A549 (cell line): ENCODE measurements at regions not wholly inside any gene's neighbourhood (a gene's known extent, or its start where the extent isn't known, plus 50 kb on each side); places are given as distances from the start of the nearest gene placed in this dataset.

Experiments
- ATAC-seq, 2 experiments: fragments of 200-7000 bp in 1 of 2; fragments of >200 bp in 1 of 2; cut with Nextera tagmentation in 1 of 2; cut with Tn5 transposase in 1 of 2; 3 replicates each; pipeline versions ENCODE4 v1.8.0 to v1.9.1; 2018 to 2020; ENCODE audit warnings: mild to moderate bottlenecking in 1 of 2, moderate library complexity in 1 of 2
- CTCF ChIA-PET: fragments of 300-600 bp; sonication (Branson Sonifier 250); formaldehyde crosslinking; extraction: SDS; loops from one replicate; lab custom pipeline; 2021; ENCODE audit warnings: antibody characterized with exemption, inconsistent platforms; lab: Yijun Ruan, JAX
- POLR2A ChIA-PET: fragments of 350-600 bp; formaldehyde crosslinking; extraction: SDS; loops from one replicate; lab custom pipeline; 2021; ENCODE audit warnings: antibody characterized with exemption, inconsistent platforms; lab: Yijun Ruan, JAX
- DNase-seq, 2 experiments: peaks; one replicate each; pipeline versions ENCODE4 v3.0.0 to v3.0.0-alpha.2; 2011 to 2016; ENCODE audit warnings: low read depth in 1 of 2, low spot score in 1 of 2
- FAIRE-seq: peaks from 2 replicates; lab custom pipeline; 2011; peaks lifted over from hg19 to GRCh38; lab: Jason Lieb, UNC
- H3K27ac ChIP-seq, 2 experiments: fragments of >200 bp; sonication (Bioruptor Twin); formaldehyde crosslinking; 3 replicates each; pipeline ENCODE4 v1.5.1; 2016 to 2017
- H3K4me1 ChIP-seq: fragments of >200 bp; sonication (Bioruptor Twin); formaldehyde crosslinking; 3 replicates; pipeline ENCODE4 v1.6.1; 2016
- H3K4me2 ChIP-seq: fragments of >200 bp; sonication (Bioruptor Twin); formaldehyde crosslinking; 3 replicates; pipeline ENCODE4 v1.6.1; 2016
- H3K4me3 ChIP-seq: fragments of >200 bp; sonication (Bioruptor Twin); formaldehyde crosslinking; 3 replicates; pipeline ENCODE4 v1.5.1; 2016
- H3K9me3 ChIP-seq: fragments of >200 bp; sonication (Bioruptor Twin); formaldehyde crosslinking; 3 replicates; pipeline ENCODE4 v1.6.1; 2016
- ATOH8 ChIP-seq: fragments of 250-450 bp; sonication (Bioruptor Pico); IDR thresholded peaks from 2 replicates; pipeline ENCODE4 v1.5.0; 2020; ENCODE audit warnings: low read depth, mild to moderate bottlenecking, moderate library complexity
- CBX2 ChIP-seq: fragments of 200-600 bp; sonication (generic); IDR thresholded peaks from 2 replicates; pipeline ENCODE4 v1.6.1; 2016; ENCODE audit warnings: low read depth, mild to moderate bottlenecking, borderline replicate concordance
- CEBPB ChIP-seq, 2 experiments: fragments of >200 bp in 1 of 2; sonication (Bioruptor Twin) in 1 of 2; formaldehyde crosslinking in 1 of 2; IDR thresholded peaks; 2 replicates each; pipeline ENCODE4 v1.6.1; 2012 to 2016
- CHD2 ChIP-seq: fragments of 150-350 bp; IDR thresholded peaks from 2 replicates; pipeline ENCODE4 v1.6.1; 2014; ENCODE audit warnings: low read length; ENCODE audit not compliant: partially characterized antibody
- CTCF ChIP-seq: fragments of >200 bp; sonication (Bioruptor Twin); formaldehyde crosslinking; IDR thresholded peaks from 3 replicates; pipeline ENCODE4 v1.5.1; 2016
- E2F6 ChIP-seq: IDR thresholded peaks from 2 replicates; pipeline ENCODE4 v1.6.1; 2012; ENCODE audit warnings: low read depth, borderline replicate concordance
- EHMT2 ChIP-seq: fragments of 200-600 bp; sonication (generic); IDR thresholded peaks from 2 replicates; pipeline ENCODE4 v1.6.1; 2016; ENCODE audit warnings: antibody characterized with exemption, low read depth, mild to moderate bottlenecking, moderate library complexity
- ELK1 ChIP-seq: fragments of 150-350 bp; IDR thresholded peaks from 2 replicates; pipeline ENCODE4 v1.6.1; 2014; ENCODE audit warnings: low read depth, mild to moderate bottlenecking, low read length
- EP300 ChIP-seq, 2 experiments: fragments of >200 bp; sonication (Bioruptor Twin); formaldehyde crosslinking; IDR thresholded peaks; 2 replicates in 1 of 2; 3 replicates in 1 of 2; pipeline ENCODE4 v1.6.1; 2016 to 2017
- FOSB ChIP-seq: fragments of 250-450 bp; sonication (Bioruptor Pico); IDR thresholded peaks from 2 replicates; pipeline ENCODE4 v1.5.0; 2020; ENCODE audit warnings: mild to moderate bottlenecking, moderate library complexity
- GATA3 ChIP-seq: IDR thresholded peaks from 2 replicates; pipeline ENCODE4 v1.6.1; 2012; ENCODE audit warnings: borderline replicate concordance
- HDAC2 ChIP-seq: fragments of 200-600 bp; sonication (generic); IDR thresholded peaks from 2 replicates; pipeline ENCODE4 v1.6.1; 2016
- HES2 ChIP-seq: fragments of >200 bp; sonication (Bioruptor Twin); formaldehyde crosslinking; IDR thresholded peaks from 2 replicates; pipeline ENCODE4 v1.6.1; 2016
- HMGXB4 ChIP-seq: fragments of 250-450 bp; sonication (Bioruptor Pico); IDR thresholded peaks from 2 replicates; pipeline ENCODE4 v1.5.0; 2021; ENCODE audit warnings: mild to moderate bottlenecking, moderate library complexity, borderline replicate concordance
- HOXB13 ChIP-seq: fragments of 250-450 bp; sonication (Bioruptor Pico); IDR thresholded peaks from 2 replicates; pipeline ENCODE4 v1.5.0; 2020; ENCODE audit warnings: low read depth, mild to moderate bottlenecking, moderate library complexity
- KDM1A ChIP-seq: fragments of 200-600 bp; sonication (generic); IDR thresholded peaks from 2 replicates; pipeline ENCODE4 v1.6.1; 2016; ENCODE audit warnings: low read depth, mild to moderate bottlenecking
- MYC ChIP-seq: IDR thresholded peaks from 2 replicates; pipeline ENCODE4 v1.6.1; 2012; ENCODE audit warnings: mild to moderate bottlenecking, inconsistent platforms, low read length, improper control_type of control experiment, borderline replicate concordance
- NFE2L2 ChIP-seq: fragments of 150-350 bp; conservative IDR thresholded peaks from 2 replicates; pipeline ENCODE4 v1.6.1; 2014; ENCODE audit warnings: low read length
- POLR2AphosphoS2 ChIP-seq: conservative IDR thresholded peaks from 2 replicates; pipeline ENCODE4 v1.6.1; 2012; ENCODE audit warnings: low read length, improper control_type of control experiment, inconsistent platforms
- RAD21 ChIP-seq, 2 experiments: fragments of >200 bp in 1 of 2; sonication (Bioruptor Twin) in 1 of 2; formaldehyde crosslinking in 1 of 2; IDR thresholded peaks in 1 of 2; conservative IDR thresholded peaks in 1 of 2; 2 replicates in 1 of 2; 3 replicates in 1 of 2; pipeline ENCODE4 v1.6.1; 2012 to 2018; ENCODE audit warnings: inconsistent platforms in 1 of 2
- REST ChIP-seq: fragments of 200-600 bp; sonication (generic); IDR thresholded peaks from 2 replicates; pipeline ENCODE4 v1.6.1; 2016; ENCODE audit warnings: antibody characterized with exemption, mild to moderate bottlenecking, moderate library complexity
- RFX5 ChIP-seq: fragments of 450-650 bp; IDR thresholded peaks from 2 replicates; pipeline ENCODE4 v1.7.1; 2014; ENCODE audit warnings: antibody characterized with exemption, mild to moderate bottlenecking, moderate library complexity
- RNF2 ChIP-seq: fragments of 200-600 bp; sonication (generic); IDR thresholded peaks from 2 replicates; pipeline ENCODE4 v1.6.1; 2016; ENCODE audit warnings: low read depth, mild to moderate bottlenecking, antibody characterized with exemption, moderate library complexity, borderline replicate concordance
- SMC3 ChIP-seq: fragments of >200 bp; sonication (Bioruptor Twin); formaldehyde crosslinking; IDR thresholded peaks from 3 replicates; pipeline ENCODE4 v1.6.1; 2018; ENCODE audit warnings: inconsistent platforms
- TFCP2L1 ChIP-seq: fragments of 250-450 bp; sonication (Bioruptor Pico); IDR thresholded peaks from 2 replicates; pipeline ENCODE4 v1.5.0; 2021; ENCODE audit warnings: mild to moderate bottlenecking
- WGBS: methylation state at CpG from one replicate; pipeline ENCODE4 v1.1.6; 2017; ENCODE audit errors: missing lambda C conversion rate; 5-methylcytosine and 5-hydroxymethylcytosine counted together

- ChIA-PET POLR2A (no interaction called here), CTCF (interaction anchor here (0.6 to 1.2 kb wide), 2 partner anchors 10 to 105 kb away, joined by 3 read pairs; no protein-coding TSS in a partner anchor)
- WGBS: 7% methylated on average over 1 of the region's 1 CpG
- Histone ChIP-seq H3K4me1 (no peaks in the 10 kb centered on the region), H3K27ac (no peak overlapping the region), H3K9me3 (no peaks in the 10 kb centered on the region), H3K4me2 (no peak overlapping the region), H3K4me3 (no peak overlapping the region)
- no peak for ATAC-seq
- TF ChIP-seq EHMT2 (no peak), HOXB13 (CRISPR knock-in tag) (no peak), HES2 (no peak), E2F6 (no peak), MYC (no peak), RNF2 (no peak), CBX2 (no peak), RAD21 (conservative IDR thresholded peaks at IDR 0.05 in 1 of 2, IDR thresholded peaks at IDR 0.05 in 1 of 2) (no peak), CEBPB (IDR thresholded peaks at IDR 0.05) (no peak), GATA3 (no peak), CHD2 (no peak), HMGXB4 (CRISPR knock-in tag) (no peak), NFE2L2 (no peak)
- no peak for FAIRE-seq
- DNase-seq: no peak
Observed at GRCh38 chr3:145531548-145531947, 629.4 kb downstream of the PLOD2 start.

GRCh38 chr3:145533696-145534095 is 627.3 kb downstream of the PLOD2 start:
- FAIRE-seq: no peak
- Histone ChIP-seq H3K9me3 (no peaks in the 10 kb centered on the region), H3K4me1 (no peaks in the 10 kb centered on the region), H3K27ac (no peak overlapping the region), H3K4me2 (no peak overlapping the region), H3K4me3 (no peak overlapping the region)
- POLR2A ChIA-PET: no interaction called here
- CTCF ChIA-PET: no interaction called here
- no peak for DNase-seq
- TF ChIP-seq ATOH8 (CRISPR knock-in tag) (no peak), ELK1 (no peak), POLR2AphosphoS2 (no peak), EP300 (IDR thresholded peaks at IDR 0.05) (no peak), HDAC2 (no peak), RFX5 (no peak), CTCF (no peak), REST (no peak), KDM1A (no peak), SMC3 (no peak), TFCP2L1 (no peak), RNF2 (no peak), CBX2 (no peak), FOSB (CRISPR knock-in tag) (no peak)
- ATAC-seq: no peak
- WGBS: 50% methylated on average over 1 of the region's 1 CpG
